ENCODE measurements at regions not wholly inside any gene's neighbourhood (a gene's known extent, or its start where the extent isn't known, plus 50 kb on each side); places are given as distances from the start of the nearest gene placed in this dataset.

DNA sequence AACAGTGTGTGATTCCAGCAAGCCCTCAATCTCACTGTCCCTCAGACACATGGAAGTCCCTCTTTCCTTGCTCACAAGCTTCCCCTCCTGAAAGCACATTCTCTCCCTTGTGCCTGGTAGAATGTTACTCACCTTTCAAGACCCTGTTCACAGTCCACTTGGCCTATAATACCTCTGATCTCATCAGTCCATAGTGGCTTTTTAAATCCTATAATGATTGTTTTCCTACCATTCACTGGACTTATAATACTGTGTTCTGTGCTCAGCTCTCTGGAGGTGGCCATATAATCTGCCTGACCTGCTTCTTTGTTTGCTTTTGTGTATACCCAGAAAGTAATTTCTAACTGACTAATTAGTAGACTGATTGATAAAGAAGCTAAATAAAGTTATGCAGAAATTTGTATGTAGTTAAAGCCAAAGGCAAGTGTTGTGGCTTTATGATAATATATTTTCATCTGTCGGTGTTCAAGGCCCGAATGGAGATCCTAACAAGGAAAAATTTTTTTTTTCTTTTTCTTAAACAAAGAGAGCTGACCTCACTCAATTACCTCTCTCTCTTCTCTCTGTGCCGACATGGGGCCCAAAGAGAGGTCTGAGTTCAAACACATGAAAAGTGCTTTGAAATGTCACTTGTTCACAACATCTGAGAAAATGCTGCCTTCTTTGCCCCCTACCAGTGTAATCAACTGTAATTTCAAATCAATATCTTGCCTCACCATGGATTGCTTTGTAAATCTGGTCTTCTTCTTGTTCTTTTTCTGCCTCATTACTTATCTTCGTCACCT, 1033.0 kb upstream of the PIK3C3 start:
- no peaks in the 10 kb centered on the region for H3K36me3 ChIP-seq (ENCODE audit: control insufficient read depth in 2 of 3, insufficient read depth in 3 of 3, low read length in 3 of 3)
- H3K9me3 ChIP-seq (ENCODE audit: control insufficient read depth in 2 of 3, insufficient read depth in 1 of 3, low read length in 3 of 3), result no peaks in the 10 kb centered on the region
- intact Hi-C loops (cut with DNase I), result no loop called here
- H3K4me1 ChIP-seq (ENCODE audit: control insufficient read depth in 2 of 3, insufficient read depth in 2 of 3, low read depth in 1 of 3, low read length in 3 of 3), result no peaks in the 10 kb centered on the region
- H3K27me3 ChIP-seq (ENCODE audit: control insufficient read depth, insufficient read depth, low read length), result no peaks in the 10 kb centered on the region
- H3K4me3 ChIP-seq (ENCODE audit: low read length in 3 of 3), result no peak overlapping the region
- FAIRE-seq (no peak), DNase-seq (no peak)
- TF ChIP-seq, protein P1, sequence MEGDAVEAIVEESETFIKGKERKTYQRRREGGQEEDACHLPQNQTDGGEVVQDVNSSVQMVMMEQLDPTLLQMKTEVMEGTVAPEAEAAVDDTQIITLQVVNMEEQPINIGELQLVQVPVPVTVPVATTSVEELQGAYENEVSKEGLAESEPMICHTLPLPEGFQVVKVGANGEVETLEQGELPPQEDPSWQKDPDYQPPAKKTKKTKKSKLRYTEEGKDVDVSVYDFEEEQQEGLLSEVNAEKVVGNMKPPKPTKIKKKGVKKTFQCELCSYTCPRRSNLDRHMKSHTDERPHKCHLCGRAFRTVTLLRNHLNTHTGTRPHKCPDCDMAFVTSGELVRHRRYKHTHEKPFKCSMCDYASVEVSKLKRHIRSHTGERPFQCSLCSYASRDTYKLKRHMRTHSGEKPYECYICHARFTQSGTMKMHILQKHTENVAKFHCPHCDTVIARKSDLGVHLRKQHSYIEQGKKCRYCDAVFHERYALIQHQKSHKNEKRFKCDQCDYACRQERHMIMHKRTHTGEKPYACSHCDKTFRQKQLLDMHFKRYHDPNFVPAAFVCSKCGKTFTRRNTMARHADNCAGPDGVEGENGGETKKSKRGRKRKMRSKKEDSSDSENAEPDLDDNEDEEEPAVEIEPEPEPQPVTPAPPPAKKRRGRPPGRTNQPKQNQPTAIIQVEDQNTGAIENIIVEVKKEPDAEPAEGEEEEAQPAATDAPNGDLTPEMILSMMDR (IDR thresholded peaks at IDR 0.05; ENCODE audit: borderline replicate concordance, extremely low read depth, insufficient read depth), result no peak
- no peak overlapping the region for H3K27ac ChIP-seq (ENCODE audit: low read depth in 2 of 2, low read length in 2 of 2)
- H3K9ac ChIP-seq (ENCODE audit: low read length in 3 of 3), result no peak overlapping the region

DNA sequence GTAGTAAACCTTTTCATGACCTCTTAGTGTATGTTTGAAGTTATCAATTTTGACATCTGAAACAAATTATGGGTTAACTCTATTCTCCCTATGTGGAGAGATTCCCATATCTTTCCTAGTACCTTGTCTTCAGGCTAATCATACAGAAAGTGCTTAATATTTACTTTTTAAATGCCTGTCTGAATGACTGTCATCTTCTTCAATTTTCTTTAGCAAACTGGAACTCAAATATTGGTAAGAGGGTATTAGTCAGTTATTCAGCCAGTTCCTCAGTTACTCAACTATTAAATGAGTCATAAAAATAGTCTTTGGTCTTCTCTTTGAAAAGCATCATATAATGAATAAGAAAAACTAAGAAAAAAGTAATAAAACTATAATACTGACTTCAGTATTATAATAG, 1038.0 kb upstream of the PIK3C3 start:
- FAIRE-seq (no peak), DNase-seq (no peak)
- intact Hi-C loops (cut with DNase I), result no loop called here
- Histone ChIP-seq H3K9ac (ENCODE audit: low read length in 3 of 3) (no peak overlapping the region), H3K27ac (ENCODE audit: low read depth in 2 of 2, low read length in 2 of 2) (no peak overlapping the region), H3K27me3 (ENCODE audit: control insufficient read depth, insufficient read depth, low read length) (no peaks in the 10 kb centered on the region), H3K9me3 (ENCODE audit: control insufficient read depth in 2 of 3, insufficient read depth in 1 of 3, low read length in 3 of 3) (no peaks in the 10 kb centered on the region), H3K4me1 (ENCODE audit: control insufficient read depth in 2 of 3, insufficient read depth in 2 of 3, low read depth in 1 of 3, low read length in 3 of 3) (no peaks in the 10 kb centered on the region), H3K36me3 (ENCODE audit: control insufficient read depth in 2 of 3, insufficient read depth in 3 of 3, low read length in 3 of 3) (no peaks in the 10 kb centered on the region), H3K4me3 (ENCODE audit: low read length in 3 of 3) (no peak overlapping the region)
- TF ChIP-seq, protein P1 (IDR thresholded peaks at IDR 0.05; ENCODE audit: borderline replicate concordance, extremely low read depth, insufficient read depth), result no peak

DNA sequence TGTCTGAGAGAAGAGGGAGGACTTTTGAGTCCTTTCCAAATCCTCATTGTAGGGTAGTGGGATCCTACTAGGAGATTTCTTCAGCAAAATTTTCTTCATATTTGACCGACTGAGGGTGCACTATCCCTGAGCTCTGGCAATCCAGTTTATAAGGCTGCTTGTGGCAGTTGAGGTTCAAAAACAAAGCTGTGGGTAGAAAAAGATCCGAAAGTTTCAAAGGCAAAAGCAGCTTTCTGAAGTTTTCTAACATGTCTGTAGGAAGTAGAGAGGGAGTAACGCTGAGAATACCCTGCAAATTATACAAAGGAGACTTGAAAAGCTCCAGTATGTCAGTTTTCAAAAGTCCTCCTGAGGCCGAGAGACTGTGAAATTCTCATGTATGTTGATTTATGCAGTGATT, 1039.3 kb upstream of the PIK3C3 start:
- intact Hi-C loops (cut with DNase I), result no loop called here
- FAIRE-seq, result no peak
- Histone ChIP-seq H3K4me1 (ENCODE audit: control insufficient read depth in 2 of 3, insufficient read depth in 2 of 3, low read depth in 1 of 3, low read length in 3 of 3) (no peaks in the 10 kb centered on the region), H3K4me3 (ENCODE audit: low read length in 3 of 3) (no peak overlapping the region), H3K27me3 (ENCODE audit: control insufficient read depth, insufficient read depth, low read length) (no peaks in the 10 kb centered on the region), H3K36me3 (ENCODE audit: control insufficient read depth in 2 of 3, insufficient read depth in 3 of 3, low read length in 3 of 3) (no peaks in the 10 kb centered on the region), H3K9ac (ENCODE audit: low read length in 3 of 3) (no peak overlapping the region), H3K9me3 (ENCODE audit: control insufficient read depth in 2 of 3, insufficient read depth in 1 of 3, low read length in 3 of 3) (no peaks in the 10 kb centered on the region), H3K27ac (ENCODE audit: low read depth in 2 of 2, low read length in 2 of 2) (no peak overlapping the region)
- TF ChIP-seq, protein P1 (IDR thresholded peaks at IDR 0.05; ENCODE audit: borderline replicate concordance, extremely low read depth, insufficient read depth), result no peak
- no peak for DNase-seq
